WERI-Rb-1 (cell line): ENCODE measurements at regions not wholly inside any gene's neighbourhood (a gene's known extent, or its start where the extent isn't known, plus 50 kb on each side); places are given as distances from the start of the nearest gene placed in this dataset.

Experiments used
- DNase-seq: peaks from one replicate; pipeline ENCODE4 v3.0.0-alpha.2; 2020
- H3K27ac ChIP-seq: fragments of 250-450 bp; sonication (Bioruptor Pico); 2 replicates; pipeline ENCODE4 v1.5.1; 2020; ENCODE audit warnings: mild to moderate bottlenecking, moderate library complexity
- H3K27me3 ChIP-seq: fragments of 250-450 bp; sonication (Bioruptor Pico); 2 replicates; pipeline ENCODE4 v1.5.1; 2021; ENCODE audit warnings: mild to moderate bottlenecking, low read depth, moderate library complexity; ENCODE audit not compliant: insufficient read depth, severe bottlenecking
- H3K36me3 ChIP-seq: fragments of 250-450 bp; sonication (Bioruptor Pico); 2 replicates; pipeline ENCODE4 v1.5.1; 2020; ENCODE audit warnings: mild to moderate bottlenecking, moderate library complexity
- H3K4me3 ChIP-seq: 2 replicates; pipeline ENCODE4 v1.5.1; 2011; ENCODE audit warnings: low read depth, mild to moderate bottlenecking, control low read depth, low read length
- H3K9me3 ChIP-seq: fragments of 250-450 bp; sonication (Bioruptor Pico); 2 replicates; pipeline ENCODE4 v1.5.1; 2021; ENCODE audit warnings: mild to moderate bottlenecking, moderate library complexity; ENCODE audit not compliant: severe bottlenecking
- TF ChIP-seq, protein P1 (sequence below): IDR thresholded peaks from 2 replicates; pipeline ENCODE4 v1.5.1; 2011; ENCODE audit warnings: low read depth, mild to moderate bottlenecking, control low read depth, inconsistent platforms, low read length

DNA sequence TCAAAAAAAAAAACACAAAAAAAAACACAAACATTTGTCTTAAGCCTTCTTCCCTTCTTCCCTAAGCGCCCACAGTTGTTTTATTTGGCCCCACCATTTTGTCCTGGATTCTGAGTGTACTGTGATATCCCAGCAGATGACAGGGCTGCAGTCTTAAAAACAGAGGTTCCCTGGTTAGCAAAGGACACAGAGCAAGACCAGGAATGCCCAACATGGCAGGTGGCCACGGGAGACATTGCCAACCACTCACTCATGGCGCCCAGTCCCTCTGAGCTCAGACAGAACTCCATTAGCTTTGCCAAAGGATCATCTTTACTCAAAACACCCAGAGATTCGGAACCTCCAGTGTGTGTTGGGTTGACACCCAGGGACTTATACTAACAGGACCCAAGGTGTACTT lies 249.3 kb downstream of the MRTFB start:
- TF ChIP-seq, protein P1, sequence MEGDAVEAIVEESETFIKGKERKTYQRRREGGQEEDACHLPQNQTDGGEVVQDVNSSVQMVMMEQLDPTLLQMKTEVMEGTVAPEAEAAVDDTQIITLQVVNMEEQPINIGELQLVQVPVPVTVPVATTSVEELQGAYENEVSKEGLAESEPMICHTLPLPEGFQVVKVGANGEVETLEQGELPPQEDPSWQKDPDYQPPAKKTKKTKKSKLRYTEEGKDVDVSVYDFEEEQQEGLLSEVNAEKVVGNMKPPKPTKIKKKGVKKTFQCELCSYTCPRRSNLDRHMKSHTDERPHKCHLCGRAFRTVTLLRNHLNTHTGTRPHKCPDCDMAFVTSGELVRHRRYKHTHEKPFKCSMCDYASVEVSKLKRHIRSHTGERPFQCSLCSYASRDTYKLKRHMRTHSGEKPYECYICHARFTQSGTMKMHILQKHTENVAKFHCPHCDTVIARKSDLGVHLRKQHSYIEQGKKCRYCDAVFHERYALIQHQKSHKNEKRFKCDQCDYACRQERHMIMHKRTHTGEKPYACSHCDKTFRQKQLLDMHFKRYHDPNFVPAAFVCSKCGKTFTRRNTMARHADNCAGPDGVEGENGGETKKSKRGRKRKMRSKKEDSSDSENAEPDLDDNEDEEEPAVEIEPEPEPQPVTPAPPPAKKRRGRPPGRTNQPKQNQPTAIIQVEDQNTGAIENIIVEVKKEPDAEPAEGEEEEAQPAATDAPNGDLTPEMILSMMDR, result no peak
- Histone ChIP-seq H3K27me3 (no peaks in the 10 kb centered on the region), H3K36me3 (no peaks in the 10 kb centered on the region), H3K4me3 (no peak overlapping the region), H3K27ac (no peak overlapping the region), H3K9me3 (no peaks in the 10 kb centered on the region)
- no peak for DNase-seq
